ENCODE measurements at regions not wholly inside any gene's neighbourhood (a gene's known extent, or its start where the extent isn't known, plus 50 kb on each side); places are given as distances from the start of the nearest gene placed in this dataset.

GRCh38 chr2:220665108-220665471 is 907.0 kb downstream of the EPHA4 start:
- Mint-ChIP-seq H3K27ac (no peak overlapping the region), H3K4me3 (no peak overlapping the region), H3K4me1 (no peaks in the 10 kb centered on the region), H3K9me3 (no peaks in the 10 kb centered on the region), H3K36me3 (no peaks in the 10 kb centered on the region), H3K27me3 (no peaks in the 10 kb centered on the region)

GRCh38 chr2:220669324-220669723 is 902.8 kb downstream of the EPHA4 start:
- Mint-ChIP-seq H3K4me3 (no peak overlapping the region), H3K4me1 (no peaks in the 10 kb centered on the region), H3K27me3 (peaks cover 2% of the 10 kb centered on the region), H3K36me3 (no peaks in the 10 kb centered on the region), H3K27ac (no peak overlapping the region), H3K9me3 (no peaks in the 10 kb centered on the region)

GRCh38 chr2:220670511-220670910 is 901.6 kb downstream of the EPHA4 start:
- Mint-ChIP-seq H3K4me1 (no peaks in the 10 kb centered on the region), H3K36me3 (no peaks in the 10 kb centered on the region), H3K9me3 (no peaks in the 10 kb centered on the region), H3K27ac (no peak overlapping the region), H3K27me3 (peaks cover 2% of the 10 kb centered on the region), H3K4me3 (no peak overlapping the region)

- H3K27me3 Mint-ChIP-seq, result peaks cover 2% of the 10 kb centered on the region
Measured at GRCh38 chr2:220673151-220673874, 898.8 kb downstream of the EPHA4 start.

GRCh38 chr2:220674033-220674432 is 898.1 kb downstream of the EPHA4 start:
- H3K27ac Mint-ChIP-seq, result no peak overlapping the region
- peaks cover 2% of the 10 kb centered on the region for H3K27me3 Mint-ChIP-seq
- no peaks in the 10 kb centered on the region for H3K36me3 Mint-ChIP-seq
- no peak overlapping the region for H3K4me3 Mint-ChIP-seq
- H3K9me3 Mint-ChIP-seq, result no peaks in the 10 kb centered on the region
- H3K4me1 Mint-ChIP-seq, result no peaks in the 10 kb centered on the region

More at GRCh38 chr2:220673151-220673874, 898.8 kb downstream of the EPHA4 start:
- no peaks in the 10 kb centered on the region for H3K36me3 Mint-ChIP-seq
- no peaks in the 10 kb centered on the region for H3K9me3 Mint-ChIP-seq
- H3K27ac Mint-ChIP-seq, result no peak overlapping the region
- no peak overlapping the region for H3K4me3 Mint-ChIP-seq
- no peaks in the 10 kb centered on the region for H3K4me1 Mint-ChIP-seq

- H3K9me3 Mint-ChIP-seq, result no peaks in the 10 kb centered on the region
- peaks cover 2% of the 10 kb centered on the region for H3K27me3 Mint-ChIP-seq
- H3K36me3 Mint-ChIP-seq, result no peaks in the 10 kb centered on the region
- no peak overlapping the region for H3K4me3 Mint-ChIP-seq
- H3K4me1 Mint-ChIP-seq, result no peaks in the 10 kb centered on the region
- no peak overlapping the region for H3K27ac Mint-ChIP-seq
Measured at GRCh38 chr2:220676695-220677094, 895.4 kb downstream of the EPHA4 start.

GRCh38 chr2:220678943-220679342 is 893.2 kb downstream of the EPHA4 start:
- Mint-ChIP-seq H3K27ac (no peak overlapping the region), H3K4me3 (no peak overlapping the region), H3K27me3 (no peaks in the 10 kb centered on the region), H3K36me3 (no peaks in the 10 kb centered on the region), H3K4me1 (no peaks in the 10 kb centered on the region), H3K9me3 (no peaks in the 10 kb centered on the region)

GRCh38 chr2:220682616-220683015 is 889.5 kb downstream of the EPHA4 start:
- no peaks in the 10 kb centered on the region for H3K4me1 Mint-ChIP-seq
- H3K27me3 Mint-ChIP-seq, result peaks cover 4% of the 10 kb centered on the region
- H3K4me3 Mint-ChIP-seq, result no peak overlapping the region
- H3K27ac Mint-ChIP-seq, result no peak overlapping the region
- H3K9me3 Mint-ChIP-seq, result no peaks in the 10 kb centered on the region
- no peaks in the 10 kb centered on the region for H3K36me3 Mint-ChIP-seq

- H3K27me3 Mint-ChIP-seq, result peaks cover 4% of the 10 kb centered on the region
- H3K9me3 Mint-ChIP-seq, result no peaks in the 10 kb centered on the region
- no peak overlapping the region for H3K27ac Mint-ChIP-seq
- H3K4me1 Mint-ChIP-seq, result no peaks in the 10 kb centered on the region
- H3K36me3 Mint-ChIP-seq, result no peaks in the 10 kb centered on the region
- H3K4me3 Mint-ChIP-seq, result no peak overlapping the region
Measured at GRCh38 chr2:220684099-220684498, 888.0 kb downstream of the EPHA4 start.

GRCh38 chr2:220687231-220687843 is 884.8 kb downstream of the EPHA4 start:
- peaks cover 4% of the 10 kb centered on the region for H3K27me3 Mint-ChIP-seq
- no peaks in the 10 kb centered on the region for H3K9me3 Mint-ChIP-seq
- no peaks in the 10 kb centered on the region for H3K36me3 Mint-ChIP-seq
- H3K27ac Mint-ChIP-seq, result no peak overlapping the region
- H3K4me1 Mint-ChIP-seq, result no peaks in the 10 kb centered on the region
- no peak overlapping the region for H3K4me3 Mint-ChIP-seq

- H3K36me3 Mint-ChIP-seq, result no peaks in the 10 kb centered on the region
- no peak overlapping the region for H3K4me3 Mint-ChIP-seq
- no peak overlapping the region for H3K27ac Mint-ChIP-seq
- peaks cover 2% of the 10 kb centered on the region for H3K9me3 Mint-ChIP-seq
- H3K27me3 Mint-ChIP-seq, result peaks cover 10% of the 10 kb centered on the region
- H3K4me1 Mint-ChIP-seq, result no peaks in the 10 kb centered on the region
Measured at GRCh38 chr2:220695397-220696279, 876.5 kb downstream of the EPHA4 start.

- peaks cover 10% of the 10 kb centered on the region for H3K27me3 Mint-ChIP-seq
- H3K27ac Mint-ChIP-seq, result no peak overlapping the region
- peaks cover 7% of the 10 kb centered on the region for H3K9me3 Mint-ChIP-seq
- H3K4me1 Mint-ChIP-seq, result no peaks in the 10 kb centered on the region
- H3K4me3 Mint-ChIP-seq, result no peak overlapping the region
- no peaks in the 10 kb centered on the region for H3K36me3 Mint-ChIP-seq
Measured at GRCh38 chr2:220696280-220696669, 875.8 kb downstream of the EPHA4 start.

- Mint-ChIP-seq H3K4me1 (no peaks in the 10 kb centered on the region), H3K9me3 (peaks cover 7% of the 10 kb centered on the region), H3K4me3 (no peak overlapping the region), H3K27ac (no peak overlapping the region), H3K27me3 (peaks cover 10% of the 10 kb centered on the region), H3K36me3 (no peaks in the 10 kb centered on the region)
Measured at GRCh38 chr2:220697011-220697410, 875.1 kb downstream of the EPHA4 start.

- Mint-ChIP-seq H3K4me1 (no peaks in the 10 kb centered on the region), H3K9me3 (peaks cover 7% of the 10 kb centered on the region), H3K27ac (no peak overlapping the region), H3K36me3 (no peaks in the 10 kb centered on the region), H3K27me3 (peaks cover 3% of the 10 kb centered on the region), H3K4me3 (no peak overlapping the region)
Measured at GRCh38 chr2:220701115-220701514, 871.0 kb downstream of the EPHA4 start.

- no peak overlapping the region for H3K4me3 Mint-ChIP-seq
- H3K27ac Mint-ChIP-seq, result no peak overlapping the region
- no peaks in the 10 kb centered on the region for H3K4me1 Mint-ChIP-seq
- H3K27me3 Mint-ChIP-seq, result no peaks in the 10 kb centered on the region
- no peaks in the 10 kb centered on the region for H3K36me3 Mint-ChIP-seq
- peaks cover 7% of the 10 kb centered on the region for H3K9me3 Mint-ChIP-seq
Measured at GRCh38 chr2:220703279-220703678, 868.8 kb downstream of the EPHA4 start.

- Mint-ChIP-seq H3K36me3 (no peaks in the 10 kb centered on the region), H3K4me3 (no peak overlapping the region), H3K9me3 (peaks cover 7% of the 10 kb centered on the region), H3K27ac (no peak overlapping the region), H3K27me3 (no peaks in the 10 kb centered on the region), H3K4me1 (no peaks in the 10 kb centered on the region)
Measured at GRCh38 chr2:220704081-220704480, 868.0 kb downstream of the EPHA4 start.
